HepG2 (cell line): ENCODE measurements at regions not wholly inside any gene's neighbourhood (a gene's known extent, or its start where the extent isn't known, plus 50 kb on each side); places are given as distances from the start of the nearest gene placed in this dataset.

Experiments used
- ATAC-seq: fragments of 200-7000 bp; cut with Tn5 transposase; 3 replicates; pipeline ENCODE4 v1.9.1; 2020; ENCODE audit warnings: mild to moderate bottlenecking, moderate library complexity
- BruUV-seq: library from RNA; stranded (reverse); fragments of 400-500 nt; replicated peaks from 2 replicates; lab custom pipeline; 2021; lab: Mats Ljungman, UMichigan
- CTCF ChIA-PET: fragments of 300-600 bp; formaldehyde crosslinking; extraction: SDS; loops from one replicate; lab custom pipeline; 2021; ENCODE audit warnings: low total read pairs, inconsistent platforms, low intra/inter-chr PET ratio; lab: Yijun Ruan, JAX
- POLR2A ChIA-PET: fragments of 350-600 bp; sonication (Branson Sonifier 250); formaldehyde crosslinking; loops from one replicate; lab custom pipeline; 2020; ENCODE audit warnings: antibody characterized with exemption, inconsistent platforms; lab: Yijun Ruan, JAX
- DNase-seq: peaks from one replicate; pipeline ENCODE4 v3.0.0-alpha.2; 2015; ENCODE audit warnings: low spot score
- FAIRE-seq: peaks from 3 replicates; lab custom pipeline; 2011; peaks lifted over from hg19 to GRCh38; lab: Jason Lieb, UNC
- H2AFZ ChIP-seq: one replicate; pipeline ENCODE4 v1.6.1; 2011; ENCODE audit warnings: low read length, inconsistent platforms
- H3K27ac ChIP-seq: fragments of 300-600 bp; 3 replicates; pipeline ENCODE4 v1.8.0; 2011; ENCODE audit warnings: mixed run types, mild to moderate bottlenecking, mixed read lengths, low read length, inconsistent platforms; ENCODE audit not compliant: insufficient read depth; ENCODE audit errors: extremely low read length
- H3K27me3 ChIP-seq, 2 experiments: fragments of 200-600 bp in 1 of 2; 2 replicates in 1 of 2; 3 replicates in 1 of 2; pipeline versions ENCODE4 v1.6.0 to v1.8.0; 2011; ENCODE audit warnings: low read length in 2 of 2, mild to moderate bottlenecking in 2 of 2, moderate library complexity in 2 of 2, inconsistent platforms in 1 of 2; ENCODE audit not compliant: insufficient read depth in 2 of 2, control insufficient read depth in 1 of 2
- H3K36me3 ChIP-seq, 2 experiments: fragments of 200-600 bp in 1 of 2; replicated peaks in 1 of 2; 2 replicates in 1 of 2; 3 replicates in 1 of 2; pipeline versions ENCODE4 v1.5.1 to v1.8.0; 2011; ENCODE audit warnings: low read length in 2 of 2, inconsistent platforms in 1 of 2; ENCODE audit not compliant: insufficient read depth in 2 of 2, control insufficient read depth in 1 of 2
- H3K4me1 ChIP-seq: 2 replicates; pipeline ENCODE4 v1.5.1; 2012; ENCODE audit warnings: low read length, inconsistent platforms; ENCODE audit not compliant: insufficient read depth
- H3K4me2 ChIP-seq: 2 replicates; pipeline ENCODE4 v1.6.0; 2011; ENCODE audit warnings: low read depth, low read length, inconsistent platforms
- H3K4me3 ChIP-seq, 3 experiments: fragments of 200-600 bp in 1 of 3; sonication (generic), shearing (Covaris generic) in 1 of 3; replicated peaks in 1 of 3; 2 replicates each; pipeline ENCODE4 v1.5.1; 2011 to 2016; ENCODE audit warnings: low read length in 3 of 3, inconsistent platforms in 2 of 3, low read depth in 2 of 3, mild to moderate bottlenecking in 2 of 3, control low read depth in 1 of 3, mixed read lengths in 1 of 3; ENCODE audit not compliant: insufficient read depth in 1 of 3
- H3K79me2 ChIP-seq: one replicate; pipeline ENCODE4 v1.6.1; 2011; ENCODE audit warnings: low read length, inconsistent platforms; ENCODE audit not compliant: insufficient read depth
- H3K9ac ChIP-seq: 2 replicates; pipeline ENCODE4 v1.6.0; 2011; ENCODE audit warnings: mild to moderate bottlenecking, low read depth, low read length, inconsistent platforms; ENCODE audit not compliant: insufficient read depth
- H3K9me3 ChIP-seq: 2 replicates; pipeline ENCODE4 v1.5.1; 2012; ENCODE audit warnings: mild to moderate bottlenecking, low read length
- H4K20me1 ChIP-seq: 2 replicates; pipeline ENCODE4 v1.6.0; 2011; ENCODE audit warnings: inconsistent platforms, mild to moderate bottlenecking, low read length, moderate library complexity; ENCODE audit not compliant: insufficient read depth
- CBX2 ChIP-seq, 2 experiments: fragments of 200-600 bp in 1 of 2; sonication (generic); formaldehyde crosslinking in 1 of 2; IDR thresholded peaks; 2 replicates each; pipeline versions ENCODE4 v1.7.0 to v1.8.1; 2018 to 2022; ENCODE audit warnings: low read depth in 2 of 2, low read length in 1 of 2, mild to moderate bottlenecking in 1 of 2, missing genetic modification reagents in 1 of 2
- ELF4 ChIP-seq: sonication (generic); formaldehyde crosslinking; IDR thresholded peaks from 2 replicates; pipeline ENCODE4 v1.5.0; 2020; ENCODE audit warnings: missing genetic modification reagents, mild to moderate bottlenecking, moderate library complexity, borderline replicate concordance
- FOXK1 ChIP-seq: sonication (generic); formaldehyde crosslinking; IDR thresholded peaks from 2 replicates; pipeline ENCODE4 v1.4.0; 2020; ENCODE audit warnings: low read depth, missing genetic modification reagents, borderline replicate concordance
- MIER2 ChIP-seq: IDR thresholded peaks from 2 replicates; pipeline ENCODE4 v1.6.1; 2016; ENCODE audit warnings: missing biosample characterization, missing genetic modification reagents
- RFX1 ChIP-seq: fragments of 450-650 bp; IDR thresholded peaks from 2 replicates; pipeline ENCODE4 v1.6.1; 2017
- SETDB1 ChIP-seq: sonication (generic); formaldehyde crosslinking; IDR thresholded peaks from 2 replicates; pipeline ENCODE4 v1.5.1; 2020; ENCODE audit warnings: missing genetic modification reagents, mild to moderate bottlenecking, borderline replicate concordance
- SRF ChIP-seq: IDR thresholded peaks from 2 replicates; pipeline ENCODE4 v1.6.1; 2011; ENCODE audit warnings: mild to moderate bottlenecking, low read depth, low read length, moderate library complexity
- YEATS2 ChIP-seq: sonication (generic); formaldehyde crosslinking; IDR thresholded peaks from 2 replicates; pipeline ENCODE4 v1.4.0; 2020; ENCODE audit warnings: missing genetic modification reagents, borderline replicate concordance
- YY1 ChIP-seq: IDR thresholded peaks from 2 replicates; pipeline ENCODE4 v1.6.1; 2011; ENCODE audit warnings: low read length, low read depth, moderate library complexity, mild to moderate bottlenecking; ENCODE audit not compliant: insufficient read depth, insufficient replicate concordance
- ZNF143 ChIP-seq: sonication (generic); formaldehyde crosslinking; IDR thresholded peaks from 2 replicates; pipeline ENCODE4 v1.4.0; 2020; ENCODE audit warnings: missing genetic modification reagents
- ZNF263 ChIP-seq: sonication (generic); formaldehyde crosslinking; IDR thresholded peaks from 2 replicates; pipeline ENCODE4 v1.4.0; 2020; ENCODE audit warnings: missing genetic modification reagents
- ZNF577 ChIP-seq: sonication (generic); formaldehyde crosslinking; IDR thresholded peaks from 2 replicates; pipeline ENCODE4 v1.4.0; 2020; ENCODE audit warnings: mild to moderate bottlenecking, low read depth, missing genetic modification reagents, borderline replicate concordance
- ZNF678 ChIP-seq: sonication (generic); formaldehyde crosslinking; IDR thresholded peaks from 2 replicates; pipeline ENCODE4 v1.4.0; 2020; ENCODE audit warnings: mild to moderate bottlenecking, missing genetic modification reagents
- ZNF816 ChIP-seq: sonication (generic); formaldehyde crosslinking; IDR thresholded peaks from 2 replicates; pipeline ENCODE4 v1.8.0; 2022; ENCODE audit warnings: missing genetic modification reagents, mild to moderate bottlenecking, borderline replicate concordance
- ZNF878 ChIP-seq: sonication (generic); formaldehyde crosslinking; IDR thresholded peaks from 2 replicates; pipeline ENCODE4 v1.8.1; 2023; ENCODE audit warnings: mild to moderate bottlenecking, missing genetic modification reagents, moderate library complexity
- WGBS: methylation state at CpG from one replicate; pipeline ENCODE4 v1.1.6; 2017; ENCODE audit warnings: low lambda C conversion rate; 5-methylcytosine and 5-hydroxymethylcytosine counted together
- in situ Hi-C: cut with HindIII; loops from 2 replicates; pipeline ENCODE4 v1.10.0; 2017; ENCODE audit warnings: low pct_unique_long_range_greater_than_20kb; ENCODE audit not compliant: extremely low pct_ligation_motif_present
- intact Hi-C: fragments of 100-400 bp; cut with micrococcal nuclease; formaldehyde crosslinking; loops from one replicate; pipeline ENCODE4 v1.10.0; 2022; ENCODE audit not compliant: unreplicated experiment
- TF ChIP-seq, protein P1 (sequence below): sonication (generic); formaldehyde crosslinking; IDR thresholded peaks from 2 replicates; pipeline ENCODE4 v1.5.1; 2020; ENCODE audit warnings: missing genetic modification reagents, mild to moderate bottlenecking, borderline replicate concordance
- TF ChIP-seq, protein P2 (sequence below): sonication (generic); formaldehyde crosslinking; IDR thresholded peaks from 2 replicates; pipeline ENCODE4 v1.5.0; 2020; ENCODE audit warnings: mild to moderate bottlenecking, missing genetic modification reagents
- TF ChIP-seq, protein P3 (sequence below): sonication (generic); formaldehyde crosslinking; IDR thresholded peaks from 2 replicates; pipeline ENCODE4 v1.8.0; 2022; ENCODE audit warnings: mild to moderate bottlenecking, missing genetic modification reagents
- TF ChIP-seq, protein P4 (sequence below): fragments of 450-650 bp; IDR thresholded peaks from 2 replicates; pipeline ENCODE4 v1.6.1; 2016

DNA sequence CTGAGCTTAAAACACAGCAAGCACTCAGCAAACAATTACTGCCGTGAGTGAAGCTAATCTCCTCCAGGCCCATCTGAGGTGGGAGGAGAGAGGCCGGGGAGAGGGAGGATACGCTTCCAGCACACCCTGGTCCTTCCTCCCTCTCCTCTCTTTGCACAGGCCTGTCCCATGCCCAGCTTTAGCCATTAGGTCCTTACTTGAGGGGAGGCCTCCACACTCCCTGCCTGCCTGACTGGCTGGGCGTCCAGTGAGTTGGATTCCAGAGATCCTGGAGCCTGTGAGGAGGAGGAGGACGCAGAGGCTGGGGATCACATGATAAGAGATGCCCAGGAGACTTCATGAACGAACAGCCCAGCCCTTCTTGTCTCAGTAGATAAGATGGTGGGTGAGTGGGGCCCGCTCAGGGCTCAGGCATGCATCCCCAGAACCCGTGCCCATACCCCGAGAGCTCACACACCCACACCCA is 65.1 kb upstream of the NCOR2 start:
- intact Hi-C loops, result no loop called here
- H3K4me1 ChIP-seq, result no peaks in the 10 kb centered on the region
- TF ChIP-seq, protein P1, sequence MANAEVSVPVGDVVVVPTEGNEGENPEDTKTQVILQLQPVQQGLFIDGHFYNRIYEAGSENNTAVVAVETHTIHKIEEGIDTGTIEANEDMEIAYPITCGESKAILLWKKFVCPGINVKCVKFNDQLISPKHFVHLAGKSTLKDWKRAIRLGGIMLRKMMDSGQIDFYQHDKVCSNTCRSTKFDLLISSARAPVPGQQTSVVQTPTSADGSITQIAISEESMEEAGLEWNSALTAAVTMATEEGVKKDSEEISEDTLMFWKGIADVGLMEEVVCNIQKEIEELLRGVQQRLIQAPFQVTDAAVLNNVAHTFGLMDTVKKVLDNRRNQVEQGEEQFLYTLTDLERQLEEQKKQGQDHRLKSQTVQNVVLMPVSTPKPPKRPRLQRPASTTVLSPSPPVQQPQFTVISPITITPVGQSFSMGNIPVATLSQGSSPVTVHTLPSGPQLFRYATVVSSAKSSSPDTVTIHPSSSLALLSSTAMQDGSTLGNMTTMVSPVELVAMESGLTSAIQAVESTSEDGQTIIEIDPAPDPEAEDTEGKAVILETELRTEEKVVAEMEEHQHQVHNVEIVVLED, result no peak
- TF ChIP-seq SETDB1 (CRISPR knock-in tag) (no peak), ELF4 (CRISPR knock-in tag) (no peak), CBX2 (IDR thresholded peaks at IDR 0.05; ENCODE audit: low read depth, low read length) (no peak), CBX2 (CRISPR knock-in tag; IDR thresholded peaks at IDR 0.05; ENCODE audit: low read depth) (no peak), ZNF577 (CRISPR knock-in tag) (no peak), ZNF263 (no peak), SRF (no peak), ZNF143 (CRISPR knock-in tag) (no peak), ZNF678 (no peak), ZNF878 (no peak), MIER2 (CRISPR knock-in tag) (no peak), FOXK1 (CRISPR knock-in tag) (no peak), YEATS2 (CRISPR knock-in tag) (no peak), RFX1 (no peak), ZNF816 (CRISPR knock-in tag) (no peak), YY1 (no peak)
- TF ChIP-seq, protein P2, sequence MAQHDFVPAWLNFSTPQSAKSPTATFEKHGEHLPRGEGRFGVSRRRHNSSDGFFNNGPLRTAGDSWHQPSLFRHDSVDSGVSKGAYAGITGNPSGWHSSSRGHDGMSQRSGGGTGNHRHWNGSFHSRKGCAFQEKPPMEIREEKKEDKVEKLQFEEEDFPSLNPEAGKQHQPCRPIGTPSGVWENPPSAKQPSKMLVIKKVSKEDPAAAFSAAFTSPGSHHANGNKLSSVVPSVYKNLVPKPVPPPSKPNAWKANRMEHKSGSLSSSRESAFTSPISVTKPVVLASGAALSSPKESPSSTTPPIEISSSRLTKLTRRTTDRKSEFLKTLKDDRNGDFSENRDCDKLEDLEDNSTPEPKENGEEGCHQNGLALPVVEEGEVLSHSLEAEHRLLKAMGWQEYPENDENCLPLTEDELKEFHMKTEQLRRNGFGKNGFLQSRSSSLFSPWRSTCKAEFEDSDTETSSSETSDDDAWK (CRISPR knock-in tag), result no peak
- TF ChIP-seq, protein P3, sequence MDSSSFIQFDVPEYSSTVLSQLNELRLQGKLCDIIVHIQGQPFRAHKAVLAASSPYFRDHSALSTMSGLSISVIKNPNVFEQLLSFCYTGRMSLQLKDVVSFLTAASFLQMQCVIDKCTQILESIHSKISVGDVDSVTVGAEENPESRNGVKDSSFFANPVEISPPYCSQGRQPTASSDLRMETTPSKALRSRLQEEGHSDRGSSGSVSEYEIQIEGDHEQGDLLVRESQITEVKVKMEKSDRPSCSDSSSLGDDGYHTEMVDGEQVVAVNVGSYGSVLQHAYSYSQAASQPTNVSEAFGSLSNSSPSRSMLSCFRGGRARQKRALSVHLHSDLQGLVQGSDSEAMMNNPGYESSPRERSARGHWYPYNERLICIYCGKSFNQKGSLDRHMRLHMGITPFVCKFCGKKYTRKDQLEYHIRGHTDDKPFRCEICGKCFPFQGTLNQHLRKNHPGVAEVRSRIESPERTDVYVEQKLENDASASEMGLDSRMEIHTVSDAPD (CRISPR knock-in tag), result no peak
- TF ChIP-seq, protein P4, sequence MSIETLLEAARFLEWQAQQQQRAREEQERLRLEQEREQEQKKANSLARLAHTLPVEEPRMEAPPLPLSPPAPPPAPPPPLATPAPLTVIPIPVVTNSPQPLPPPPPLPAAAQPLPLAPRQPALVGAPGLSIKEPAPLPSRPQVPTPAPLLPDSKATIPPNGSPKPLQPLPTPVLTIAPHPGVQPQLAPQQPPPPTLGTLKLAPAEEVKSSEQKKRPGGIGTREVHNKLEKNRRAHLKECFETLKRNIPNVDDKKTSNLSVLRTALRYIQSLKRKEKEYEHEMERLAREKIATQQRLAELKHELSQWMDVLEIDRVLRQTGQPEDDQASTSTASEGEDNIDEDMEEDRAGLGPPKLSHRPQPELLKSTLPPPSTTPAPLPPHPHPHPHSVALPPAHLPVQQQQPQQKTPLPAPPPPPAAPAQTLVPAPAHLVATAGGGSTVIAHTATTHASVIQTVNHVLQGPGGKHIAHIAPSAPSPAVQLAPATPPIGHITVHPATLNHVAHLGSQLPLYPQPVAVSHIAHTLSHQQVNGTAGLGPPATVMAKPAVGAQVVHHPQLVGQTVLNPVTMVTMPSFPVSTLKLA, result no peak

More for the DNA sequence above, 65.1 kb upstream of the NCOR2 start:
- Histone ChIP-seq H3K4me3 (no peak overlapping the region), H3K4me2 (no peak overlapping the region), H3K9ac (no peak overlapping the region), H2AFZ (no peak overlapping the region), H4K20me1 (no peaks in the 10 kb centered on the region), H3K36me3 (no peaks in the 10 kb centered on the region), H3K27ac (no peak overlapping the region), H3K9me3 (no peaks in the 10 kb centered on the region), H3K79me2 (no peaks in the 10 kb centered on the region), H3K27me3 (peaks cover 0 to 21% of the 10 kb centered on the region in 2 experiments; a peak in 3 of 5 replicates)
- FAIRE-seq, result no peak
- POLR2A ChIA-PET, result no interaction called here
- CTCF ChIA-PET, result no interaction called here
- peak; percentile 43; the same call in 2 of the 3 replicates for ATAC-seq
- 10% methylated on average over 8 of the region's 9 CpGs for WGBS
- no peak for DNase-seq
- BruUV-seq, result no TSS peak
- in situ Hi-C loops, result no loop called here
